DOHH2 (cell line): ENCODE measurements at regions not wholly inside any gene's neighbourhood (a gene's known extent, or its start where the extent isn't known, plus 50 kb on each side); places are given as distances from the start of the nearest gene placed in this dataset.

Experiments
- H3F3A ChIP-seq: fragments of 200-600 bp; sonication (generic), shearing (Covaris generic); 2 replicates; pipeline ENCODE4 v1.6.0; 2016; ENCODE audit warnings: antibody characterized with exemption, mild to moderate bottlenecking; ENCODE audit not compliant: control insufficient read depth, insufficient read depth
- H3K27ac ChIP-seq: fragments of 200-600 bp; sonication (generic); 2 replicates; pipeline ENCODE4 v1.5.1; 2014; ENCODE audit warnings: low read depth, mild to moderate bottlenecking, low read length, moderate library complexity
- H3K27me3 ChIP-seq: fragments of 200-600 bp; sonication (generic); 2 replicates; pipeline ENCODE4 v1.6.1; 2014; ENCODE audit warnings: mild to moderate bottlenecking, low read length, mixed read lengths; ENCODE audit not compliant: control insufficient read depth
- H3K36me3 ChIP-seq: fragments of 200-600 bp; sonication (generic); 2 replicates; pipeline ENCODE4 v1.6.1; 2014; ENCODE audit warnings: mild to moderate bottlenecking, low read length, moderate library complexity, mixed read lengths; ENCODE audit not compliant: control insufficient read depth
- H3K4me1 ChIP-seq: fragments of 200-600 bp; sonication (generic); 2 replicates; pipeline ENCODE4 v1.6.1; 2014; ENCODE audit warnings: mild to moderate bottlenecking, low read length, mixed read lengths; ENCODE audit not compliant: control insufficient read depth
- H3K4me2 ChIP-seq: fragments of 200-600 bp; sonication (generic); 2 replicates; pipeline ENCODE4 v1.6.0; 2014; ENCODE audit warnings: mild to moderate bottlenecking, low read length, moderate library complexity
- H3K4me3 ChIP-seq: fragments of 200-600 bp; sonication (generic); 2 replicates; pipeline ENCODE4 v1.5.1; 2014; ENCODE audit warnings: mild to moderate bottlenecking, low read length, mixed read lengths
- H3K79me2 ChIP-seq: fragments of 200-600 bp; sonication (generic); 2 replicates; pipeline ENCODE4 v1.6.1; 2014; ENCODE audit warnings: mild to moderate bottlenecking, low read length, mixed read lengths; ENCODE audit not compliant: control insufficient read depth
- H3K9me2 ChIP-seq: fragments of 200-600 bp; sonication (generic); replicated peaks from 2 replicates; pipeline ENCODE4 v1.6.1; 2014; ENCODE audit warnings: mild to moderate bottlenecking, low read length, mixed read lengths; ENCODE audit not compliant: control insufficient read depth
- H3K9me3 ChIP-seq: fragments of 200-600 bp; sonication (generic); 2 replicates; pipeline ENCODE4 v1.6.1; 2014; ENCODE audit warnings: antibody characterized with exemption, low read length, mixed read lengths; ENCODE audit not compliant: control insufficient read depth, insufficient read depth
- H4K20me1 ChIP-seq: fragments of 200-600 bp; sonication (generic); 2 replicates; pipeline ENCODE4 v1.6.0; 2014; ENCODE audit warnings: low read depth, mild to moderate bottlenecking, antibody characterized with exemption, low read length, moderate library complexity; ENCODE audit not compliant: control insufficient read depth, insufficient read depth
- CTCF ChIP-seq: fragments of 200-600 bp; sonication (generic); IDR thresholded peaks from one replicate; pipeline ENCODE4 v1.5.1; 2014; ENCODE audit warnings: antibody characterized with exemption, mild to moderate bottlenecking, low read depth, low read length; ENCODE audit not compliant: poor library complexity, severe bottlenecking
- EZH2phosphoT487 ChIP-seq: fragments of 200-600 bp; sonication (generic); IDR thresholded peaks from 2 replicates; pipeline ENCODE4 v1.6.1; 2017; ENCODE audit warnings: borderline replicate concordance, mild to moderate bottlenecking, antibody characterized with exemption, low read length, moderate library complexity, mixed read lengths

DNA sequence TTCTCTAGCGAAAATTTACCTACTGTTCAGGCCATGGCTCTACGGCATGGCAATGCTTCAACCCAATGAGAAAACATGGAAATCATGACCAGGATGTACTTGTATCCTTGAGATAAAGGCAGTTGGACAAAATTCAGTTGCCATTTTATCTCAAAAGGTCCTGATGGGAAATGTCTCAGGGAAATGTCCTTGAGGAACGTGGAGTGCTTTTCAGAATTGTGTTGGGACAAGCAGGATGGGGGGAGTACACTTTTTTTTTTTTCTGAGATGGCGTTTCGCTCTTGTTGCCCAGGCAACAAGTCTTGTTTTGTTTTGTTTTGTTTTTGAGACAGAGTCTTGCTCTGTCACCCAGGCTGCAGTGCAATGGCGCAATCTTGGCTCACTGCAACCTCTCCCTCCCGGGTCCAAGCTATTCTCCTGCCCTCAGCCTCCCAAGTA, 86.8 kb upstream of the EIF5 start:
- no peak overlapping the region for H3K4me2 ChIP-seq
- H3K9me2 ChIP-seq: no peaks in the 10 kb centered on the region
- TF ChIP-seq CTCF: no peak
- no peak for TF ChIP-seq EZH2phosphoT487
- H3K4me3 ChIP-seq: no peak overlapping the region
- H3K36me3 ChIP-seq: no peaks in the 10 kb centered on the region
- H3F3A ChIP-seq: no peaks in the 10 kb centered on the region
- H3K79me2 ChIP-seq: no peaks in the 10 kb centered on the region
- no peaks in the 10 kb centered on the region for H3K4me1 ChIP-seq
- no peaks in the 10 kb centered on the region for H4K20me1 ChIP-seq
- H3K27me3 ChIP-seq: no peaks in the 10 kb centered on the region; the same call in 1 of the 2 replicates
- no peak overlapping the region for H3K27ac ChIP-seq
- H3K9me3 ChIP-seq: no peaks in the 10 kb centered on the region

DNA sequence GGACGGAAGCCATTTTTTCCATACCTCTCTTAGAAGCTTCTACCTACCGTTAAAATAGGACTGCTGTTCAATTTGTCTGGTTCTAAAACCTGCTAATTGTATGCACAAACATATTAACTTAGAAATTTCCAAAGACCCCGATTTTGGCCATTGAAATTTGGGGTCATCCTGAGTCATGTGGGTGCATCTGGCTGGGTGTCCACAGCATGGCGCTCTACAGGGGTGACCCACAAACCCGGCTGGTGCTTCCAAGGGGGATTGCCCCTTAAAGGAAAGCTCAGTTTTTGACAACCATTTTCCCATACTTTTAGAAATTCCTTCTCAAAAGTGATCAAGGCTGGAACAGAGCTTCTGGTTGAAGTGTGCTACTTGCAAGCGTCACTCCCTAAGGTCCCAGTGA, 83.9 kb upstream of the EIF5 start:
- no peak overlapping the region for H3K4me2 ChIP-seq

DNA sequence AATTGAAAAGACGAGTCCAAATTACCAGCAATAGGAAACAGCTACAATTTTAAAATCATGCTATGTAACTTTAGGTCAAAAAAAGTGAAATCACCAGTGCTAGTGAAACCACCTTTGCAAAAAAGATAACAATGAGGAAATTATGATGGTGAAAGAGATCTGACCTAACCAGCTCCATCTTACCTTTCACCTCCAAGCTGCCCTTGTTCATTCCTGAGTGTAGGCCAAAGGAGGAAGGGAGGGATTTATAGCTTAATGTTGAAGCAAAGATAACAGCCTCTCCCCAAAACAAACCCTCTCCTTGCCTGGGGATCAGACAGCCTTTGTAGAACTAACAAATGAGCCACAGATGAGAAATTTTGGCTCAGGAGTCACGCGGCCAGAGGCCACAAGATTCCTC, 83.2 kb upstream of the EIF5 start:
- Histone ChIP-seq H3K36me3 (no peaks in the 10 kb centered on the region), H3K4me2 (no peak overlapping the region), H3K79me2 (no peaks in the 10 kb centered on the region), H3K27me3 (no peaks in the 10 kb centered on the region; the same call in 1 of the 2 replicates), H3K9me3 (no peaks in the 10 kb centered on the region), H3K9me2 (no peaks in the 10 kb centered on the region), H3K4me3 (no peak overlapping the region), H3K27ac (no peak overlapping the region), H4K20me1 (no peaks in the 10 kb centered on the region), H3F3A (no peaks in the 10 kb centered on the region), H3K4me1 (no peaks in the 10 kb centered on the region)
- no peak for TF ChIP-seq CTCF
- TF ChIP-seq EZH2phosphoT487: no peak

More for the DNA sequence above, 83.9 kb upstream of the EIF5 start:
- no peaks in the 10 kb centered on the region for H3K4me1 ChIP-seq
- H3K27ac ChIP-seq: no peak overlapping the region
- H3K36me3 ChIP-seq: no peaks in the 10 kb centered on the region
- no peaks in the 10 kb centered on the region for H3K9me2 ChIP-seq
- H4K20me1 ChIP-seq: no peaks in the 10 kb centered on the region
- no peak overlapping the region for H3K4me3 ChIP-seq
- H3K9me3 ChIP-seq: no peaks in the 10 kb centered on the region
- TF ChIP-seq CTCF: no peak
- TF ChIP-seq EZH2phosphoT487: no peak
- H3F3A ChIP-seq: no peaks in the 10 kb centered on the region
- H3K79me2 ChIP-seq: no peaks in the 10 kb centered on the region
- H3K27me3 ChIP-seq: no peaks in the 10 kb centered on the region; the same call in 1 of the 2 replicates

GRCh38 chr14:103255555-103255954, 78.5 kb upstream of the EIF5 start:
- H3K4me1 ChIP-seq: peaks cover 17% of the 10 kb centered on the region
- no peak overlapping the region for H3K27ac ChIP-seq
- no peak overlapping the region for H3K4me2 ChIP-seq
- H3K9me3 ChIP-seq: no peaks in the 10 kb centered on the region
- H3F3A ChIP-seq: no peaks in the 10 kb centered on the region
- no peaks in the 10 kb centered on the region for H3K9me2 ChIP-seq
- no peaks in the 10 kb centered on the region for H3K79me2 ChIP-seq
- H3K36me3 ChIP-seq: no peaks in the 10 kb centered on the region
- no peak overlapping the region for H3K4me3 ChIP-seq
- no peak for TF ChIP-seq EZH2phosphoT487
- no peak for TF ChIP-seq CTCF
- no peaks in the 10 kb centered on the region; the same call in 1 of the 2 replicates for H3K27me3 ChIP-seq
- no peaks in the 10 kb centered on the region for H4K20me1 ChIP-seq
